GM12875 (cell line): ENCODE measurements at regions not wholly inside any gene's neighbourhood (a gene's known extent, or its start where the extent isn't known, plus 50 kb on each side); places are given as distances from the start of the nearest gene placed in this dataset.

Experiments used
- H3K4me3 ChIP-seq: one replicate; pipeline ENCODE4 v1.5.1; 2011; ENCODE audit warnings: low read depth, low read length, control low read depth
- CTCF ChIP-seq: IDR thresholded peaks from 2 replicates; pipeline ENCODE4 v1.5.1; 2011; ENCODE audit warnings: low read depth, mild to moderate bottlenecking, control low read depth, inconsistent platforms, low read length, moderate library complexity, borderline replicate concordance; ENCODE audit not compliant: insufficient read depth

GRCh38 chr11:127986073-127986472 lies 601.3 kb downstream of the ETS1 start:
- TF ChIP-seq CTCF = no peak
- no peak overlapping the region for H3K4me3 ChIP-seq

DNA sequence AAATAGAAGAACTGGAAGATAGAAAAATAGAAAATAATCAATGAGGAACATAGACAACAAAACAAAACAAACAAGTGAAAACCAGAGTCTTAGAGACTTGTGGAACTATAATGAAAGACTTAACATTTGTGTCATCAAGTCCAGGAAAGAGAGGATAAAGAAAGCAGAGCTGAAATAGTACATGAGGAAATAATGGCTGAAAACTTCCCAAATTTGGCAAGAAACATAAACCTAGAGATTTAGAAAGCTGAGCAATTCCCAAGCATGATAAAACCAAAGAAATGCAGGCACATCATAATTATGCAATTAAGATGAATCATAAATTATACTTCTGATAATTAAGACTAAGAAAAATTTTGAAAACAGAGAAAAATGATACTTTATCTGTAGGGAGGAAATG lies 614.5 kb downstream of the ETS1 start:
- no peak overlapping the region for H3K4me3 ChIP-seq
- TF ChIP-seq CTCF = no peak

GRCh38 chr11:127971448-127971847 lies 615.9 kb downstream of the ETS1 start:
- no peak for TF ChIP-seq CTCF
- no peak overlapping the region for H3K4me3 ChIP-seq

GRCh38 chr11:127966821-127967220 lies 620.5 kb downstream of the ETS1 start:
- TF ChIP-seq CTCF = no peak
- H3K4me3 ChIP-seq = no peak overlapping the region

GRCh38 chr11:127965939-127966668 lies 621.3 kb downstream of the ETS1 start:
- TF ChIP-seq CTCF = no peak

DNA sequence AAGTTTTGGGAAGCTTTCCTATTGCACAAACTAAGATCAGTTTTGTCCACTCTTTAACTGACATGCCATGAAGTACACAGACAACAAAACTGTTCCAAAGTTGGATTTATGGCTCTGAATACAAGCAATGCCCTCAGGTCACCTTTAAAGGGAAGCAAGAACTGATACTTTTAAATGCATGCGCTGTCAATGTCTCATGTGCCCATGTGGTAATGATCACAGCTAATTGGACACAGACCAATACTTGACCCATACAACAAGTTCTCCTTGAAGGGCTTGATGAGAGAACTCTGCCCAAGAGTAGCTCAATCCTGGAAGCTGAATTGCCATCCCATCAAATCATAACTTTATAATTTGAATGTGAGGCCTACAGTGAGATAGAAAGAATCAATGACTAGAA lies 624.9 kb downstream of the ETS1 start:
- no peak for TF ChIP-seq CTCF
- H3K4me3 ChIP-seq = no peak overlapping the region

More at GRCh38 chr11:127965939-127966668, 621.3 kb downstream of the ETS1 start:
- H3K4me3 ChIP-seq = no peak overlapping the region

GRCh38 chr11:127950162-127950561 lies 637.2 kb downstream of the ETS1 start:
- no peak overlapping the region for H3K4me3 ChIP-seq
- no peak for TF ChIP-seq CTCF
